Globus pallidus (tissue), 1 donor: ENCODE measurements at regions not wholly inside any gene's neighbourhood (a gene's known extent, or its start where the extent isn't known, plus 50 kb on each side); places are given as distances from the start of the nearest gene placed in this dataset.

ENCODE experiments used
- DNase-seq: peaks from one replicate; pipeline ENCODE4 v3.0.0-alpha.2; 2015; ENCODE audit warnings: low spot score

DNA sequence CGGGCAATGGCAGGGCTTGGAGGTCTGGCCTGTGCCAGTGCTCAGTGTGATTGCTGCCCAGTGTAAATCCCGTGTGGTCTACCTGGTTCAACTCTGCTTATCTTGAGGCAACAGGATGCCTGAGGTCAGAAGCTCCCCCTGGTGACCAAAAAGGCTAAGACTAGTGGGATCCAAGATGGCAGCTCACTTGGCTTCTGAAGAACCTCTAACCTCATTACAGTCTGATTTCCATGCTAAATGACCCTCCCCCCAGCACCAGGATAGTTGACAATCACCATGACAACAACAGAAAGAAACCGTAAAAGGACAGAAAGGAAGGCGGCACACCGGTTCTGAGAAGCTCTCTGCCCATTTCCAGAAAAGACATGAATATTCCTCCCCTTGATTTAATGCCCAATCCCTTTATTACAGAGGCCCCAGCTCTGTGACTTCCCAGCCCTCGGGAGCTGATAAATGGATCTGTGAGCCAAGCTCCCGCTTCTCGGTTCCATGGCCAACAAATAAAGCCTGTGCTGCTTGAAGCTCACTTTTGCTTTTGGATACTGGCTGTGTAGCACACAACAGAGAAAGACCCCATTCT, 398.4 kb downstream of the CTTN start:
- no peak for DNase-seq

DNA sequence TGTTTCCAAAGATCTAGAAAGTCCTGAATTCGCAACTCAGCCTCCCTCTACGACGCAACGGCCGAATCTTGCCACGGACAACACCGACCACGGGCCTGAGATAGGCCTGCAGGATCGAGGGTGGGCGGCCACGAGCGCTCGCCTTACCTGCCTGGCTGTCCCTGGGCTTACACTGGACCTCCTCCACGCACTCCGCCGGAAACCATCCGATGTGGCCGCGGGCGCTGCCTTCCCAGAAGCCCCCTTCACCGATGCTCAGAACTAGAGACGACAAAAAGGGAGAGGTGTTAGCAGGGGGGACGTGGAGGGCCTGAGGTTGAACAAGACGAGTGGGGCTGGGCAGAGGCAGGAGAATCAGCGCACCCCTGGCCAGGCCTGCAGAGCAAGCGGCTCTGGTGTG, 400.0 kb downstream of the CTTN start:
- DNase-seq, result no peak

DNA sequence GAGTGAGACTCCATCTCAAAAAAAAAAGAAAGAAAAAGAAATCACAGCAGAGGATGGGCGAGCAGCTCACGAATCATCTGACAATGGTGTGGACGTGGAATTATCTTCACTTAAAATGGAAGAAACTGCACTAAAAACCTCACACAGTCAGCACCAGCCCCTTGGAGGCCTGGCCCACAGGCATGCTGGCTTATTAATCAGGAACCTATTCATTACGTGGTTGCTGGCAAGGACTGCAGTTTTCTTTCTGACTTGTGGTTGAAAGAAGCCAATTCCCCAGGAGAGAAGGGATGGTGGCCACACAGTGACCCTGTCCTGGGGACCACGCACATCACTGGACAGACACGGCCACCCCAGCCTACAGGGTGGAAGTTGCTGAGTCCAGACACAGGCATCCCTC, 401.1 kb downstream of the CTTN start:
- DNase-seq, result no peak

DNA sequence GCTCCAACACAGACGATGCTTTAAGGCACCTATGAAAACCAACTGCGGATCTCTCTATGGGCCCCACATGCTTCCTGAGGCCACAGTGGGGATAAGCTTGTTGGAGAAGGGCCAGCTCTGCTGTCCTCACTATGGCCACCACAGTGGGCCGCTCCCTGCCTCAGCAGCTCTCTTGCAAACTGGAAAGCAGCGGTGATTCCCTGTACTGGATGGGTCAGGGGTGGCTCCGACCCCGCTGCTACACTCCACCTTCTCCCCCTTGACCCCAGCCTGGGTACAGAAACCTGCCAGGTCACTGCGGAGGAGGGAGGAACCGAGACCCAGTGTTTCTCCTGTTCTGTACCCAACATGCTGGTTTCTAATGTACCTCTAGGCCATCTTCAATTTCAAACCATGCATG, 403.9 kb downstream of the CTTN start:
- DNase-seq, result no peak

DNA sequence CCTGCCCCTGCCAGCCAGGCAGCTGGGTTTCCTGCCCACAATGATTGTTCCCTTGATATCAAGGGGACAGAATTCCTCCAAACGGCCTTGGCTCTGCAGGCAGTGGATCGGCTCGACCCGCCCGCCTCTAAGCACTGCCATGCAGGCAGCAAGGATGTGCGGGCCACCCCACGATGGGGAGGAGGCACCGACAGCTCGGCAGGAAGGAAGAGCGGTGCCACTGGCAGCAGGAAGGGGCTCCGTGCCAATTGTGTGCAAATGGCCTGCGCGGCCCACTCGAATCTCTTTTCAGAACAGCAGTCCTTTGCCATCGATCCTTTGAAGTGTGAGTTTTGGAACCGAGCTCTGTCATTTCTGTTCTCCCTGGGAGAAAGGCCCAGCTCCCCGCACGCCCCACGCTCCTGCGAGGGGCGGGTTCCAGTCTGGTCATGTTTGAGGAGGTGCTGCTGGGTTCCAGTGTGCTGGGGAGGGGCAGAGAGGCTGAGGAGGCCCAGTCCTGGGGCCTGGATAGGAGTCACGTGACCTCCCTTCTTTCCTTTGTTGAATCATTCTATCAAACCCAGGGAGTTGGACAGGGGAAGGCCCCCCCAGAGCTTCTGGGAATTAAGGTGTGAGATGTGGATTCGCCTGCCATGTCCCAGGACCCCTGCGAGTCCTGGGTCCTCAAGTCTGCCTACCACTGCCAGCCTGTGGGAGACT, 406.0 kb downstream of the CTTN start:
- DNase-seq, result no peak

DNA sequence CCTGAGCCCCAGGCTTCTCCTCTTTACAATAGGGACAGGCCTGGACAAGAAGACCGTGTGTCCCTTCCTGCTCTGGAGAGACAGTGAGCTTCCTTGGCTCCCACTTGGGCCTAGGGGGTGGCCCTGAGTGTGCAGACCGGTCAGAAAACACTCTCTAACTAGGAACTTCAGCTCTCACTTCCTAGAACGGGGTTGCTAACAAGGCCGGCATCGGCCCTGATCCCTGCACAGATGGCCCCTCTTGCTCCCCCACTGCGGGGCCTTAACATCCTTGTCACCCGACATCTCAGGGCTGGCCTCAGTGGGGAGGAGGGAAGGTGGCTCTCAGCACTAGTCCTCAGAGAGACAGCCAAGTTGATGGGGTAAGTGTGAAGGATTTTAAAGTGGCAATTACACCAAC, 406.9 kb downstream of the CTTN start:
- DNase-seq, result no peak

DNA sequence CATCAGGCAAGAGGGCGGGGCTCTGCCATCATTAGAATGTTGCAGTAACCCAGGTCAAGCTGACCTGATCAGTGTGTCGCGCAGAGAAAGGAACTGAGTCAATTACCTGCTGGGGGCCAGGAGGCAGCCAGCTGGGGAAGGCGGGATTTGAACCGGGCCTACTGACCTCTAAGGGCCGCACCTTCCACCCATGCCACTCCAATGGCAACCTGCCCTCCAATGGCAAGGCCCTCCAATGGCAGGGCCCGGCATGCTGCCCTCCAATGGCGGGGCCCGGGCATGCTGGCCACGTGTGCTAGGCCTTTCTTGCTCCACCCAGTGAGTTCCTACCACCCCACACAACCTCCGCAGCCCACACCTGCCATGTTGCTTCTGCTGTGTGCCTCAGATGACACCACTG, 407.6 kb downstream of the CTTN start:
- no peak for DNase-seq

DNA sequence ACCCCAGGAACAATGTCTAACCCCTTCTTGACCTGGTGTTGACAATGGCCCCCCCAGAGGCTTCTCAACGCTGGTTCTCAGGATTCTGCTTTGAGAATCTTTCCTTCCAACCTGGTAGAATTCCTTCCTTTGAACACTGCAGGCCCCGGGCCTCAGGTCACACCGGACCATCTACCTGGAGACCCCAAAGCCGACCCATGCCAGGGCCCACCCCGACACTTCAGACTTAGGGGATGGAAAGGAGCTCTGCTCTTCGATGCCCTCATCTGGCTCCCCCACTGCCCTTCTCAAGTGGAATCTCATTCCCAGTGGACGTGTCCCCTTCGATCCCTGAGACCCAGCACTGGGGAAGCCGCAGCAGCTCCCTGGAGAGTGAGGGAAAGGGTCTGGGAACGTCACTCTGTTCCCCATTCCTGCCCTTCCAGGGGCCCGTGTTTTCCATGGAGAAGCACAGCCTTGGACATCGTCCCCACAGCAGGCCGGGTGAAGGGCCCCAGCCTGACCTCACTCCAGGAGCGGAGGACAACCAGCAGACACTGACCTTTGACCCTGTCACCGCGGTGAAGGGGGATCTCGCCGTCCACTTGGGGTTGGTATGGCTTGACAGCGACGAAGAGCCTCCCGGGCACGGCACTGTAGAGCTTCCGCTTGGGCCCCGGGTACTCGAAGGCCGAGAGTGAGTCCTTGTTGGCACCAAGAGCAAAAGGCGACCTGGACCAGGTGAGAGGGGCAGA, 408.3 kb downstream of the CTTN start:
- DNase-seq, result no peak

DNA sequence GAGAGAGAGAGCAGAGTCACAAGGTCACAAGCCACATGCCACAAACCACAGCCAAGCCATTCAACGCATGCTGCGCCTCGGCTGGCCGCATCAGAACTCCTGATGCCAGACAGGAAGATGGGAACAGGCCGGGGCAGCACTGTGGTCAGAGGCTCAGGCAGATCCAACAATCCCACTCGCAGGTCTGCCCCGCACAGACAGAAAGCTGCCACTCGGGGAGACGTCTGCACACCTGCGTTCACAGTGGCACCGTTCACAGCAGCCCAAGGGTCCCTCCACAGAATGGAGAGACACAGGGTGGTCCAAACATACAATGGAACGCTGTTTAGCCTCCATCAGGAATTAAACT, 408.8 kb downstream of the CTTN start:
- no peak for DNase-seq

DNA sequence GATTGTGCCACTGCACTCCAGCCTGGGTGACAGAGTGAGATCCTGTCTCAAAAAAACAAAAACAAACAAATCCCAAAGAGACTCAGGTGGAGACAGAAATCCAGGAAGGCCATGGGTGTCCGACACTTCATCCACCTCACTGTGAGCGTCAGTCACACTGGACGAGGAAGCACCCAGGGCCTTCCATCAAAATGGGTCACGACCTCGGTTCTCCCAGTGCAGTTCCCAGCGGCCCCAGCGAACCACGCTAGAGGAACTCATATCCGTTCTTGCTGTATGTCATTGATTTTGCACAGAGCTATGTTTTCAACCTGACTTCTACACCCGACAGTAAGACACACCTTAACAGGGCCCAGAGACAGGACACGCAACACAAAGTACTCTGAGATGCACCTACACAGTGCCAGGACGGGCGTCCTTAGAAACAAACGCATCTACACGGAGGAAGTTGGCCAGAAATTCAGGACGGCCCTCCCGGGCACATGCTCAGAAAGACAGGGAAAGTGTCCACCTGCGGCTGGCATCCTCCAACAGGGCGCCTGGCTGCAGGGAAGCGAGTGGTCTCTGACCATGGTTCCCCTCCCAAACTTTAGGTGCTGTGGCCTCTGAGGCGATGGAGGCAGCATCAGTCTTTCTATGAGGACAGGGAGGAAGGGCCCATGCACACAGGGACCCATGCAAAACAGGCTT, 410.5 kb downstream of the CTTN start:
- no peak for DNase-seq

DNA sequence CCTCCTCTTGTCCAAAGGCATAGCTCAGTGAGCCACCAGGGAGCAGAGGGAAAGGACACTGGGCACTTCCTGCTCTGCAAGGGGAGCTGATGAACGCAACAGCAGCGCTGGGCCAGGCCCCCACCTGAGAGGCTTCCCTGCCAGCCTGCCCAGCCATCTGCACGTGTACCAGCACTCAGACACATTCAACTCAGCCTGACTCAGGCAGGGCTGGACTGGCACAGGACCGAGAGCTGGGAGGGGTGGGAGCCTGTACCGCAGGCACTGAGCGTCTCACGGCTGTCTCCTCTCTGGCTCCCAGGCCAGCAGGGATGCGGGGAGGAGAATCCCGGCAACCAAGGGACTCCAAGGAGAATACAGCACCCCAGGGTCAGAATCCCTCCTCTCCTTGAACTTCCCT, 411.8 kb downstream of the CTTN start:
- DNase-seq, result no peak

DNA sequence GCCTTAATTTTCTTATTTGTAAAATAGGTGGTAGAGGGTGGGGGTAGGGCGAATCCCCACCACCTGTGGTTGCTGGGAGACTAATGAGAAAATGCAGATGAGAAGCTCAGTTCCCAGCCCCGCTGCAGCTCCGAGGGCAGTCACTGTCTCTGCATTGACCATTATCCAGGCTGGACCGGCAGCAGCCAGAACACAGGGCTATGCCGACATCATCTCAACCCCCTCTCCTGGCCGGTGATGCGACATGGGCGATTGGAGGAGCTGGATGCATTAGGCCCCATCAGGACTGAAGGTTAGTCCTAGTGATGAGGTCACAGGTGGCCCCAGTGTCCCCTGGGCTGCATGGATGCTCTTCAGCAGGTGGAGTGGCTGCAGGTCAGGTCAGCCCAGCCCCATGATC, 412.4 kb downstream of the CTTN start:
- DNase-seq, result no peak

DNA sequence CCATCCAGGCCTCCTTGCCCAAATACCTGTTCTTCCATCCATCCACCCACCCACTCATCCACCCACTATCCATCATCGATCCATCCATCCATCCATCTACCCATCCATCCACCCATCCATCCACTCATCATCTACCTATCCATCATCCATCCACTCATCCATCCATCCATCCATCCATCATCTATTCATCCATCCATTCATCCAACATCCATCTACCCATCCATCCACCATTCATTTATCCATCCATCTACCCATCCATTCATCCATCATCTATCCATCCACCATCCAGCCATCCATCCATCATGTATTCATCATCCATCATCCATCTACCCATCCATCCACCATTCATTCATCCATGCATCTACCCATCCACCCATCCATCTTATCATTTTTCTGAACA, 413.2 kb downstream of the CTTN start:
- no peak for DNase-seq

DNA sequence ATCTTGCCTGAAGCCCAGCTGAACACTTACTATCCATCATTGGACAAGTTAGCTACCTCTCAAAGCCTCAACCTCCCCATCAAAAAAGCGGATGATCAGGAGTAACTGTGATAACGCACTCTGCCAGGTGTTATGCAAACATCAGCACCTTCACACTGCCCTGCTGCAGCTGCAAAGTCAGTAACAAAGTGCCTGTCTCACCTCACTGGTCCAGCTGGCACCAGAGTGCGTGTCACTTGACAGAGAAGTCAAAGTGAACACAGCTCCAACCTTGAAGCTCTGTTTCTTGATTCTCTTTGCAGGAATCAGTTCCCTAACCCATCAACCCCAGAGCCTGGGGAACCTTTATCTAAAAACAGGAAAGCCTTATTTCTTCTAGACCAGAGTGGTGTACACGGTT, 413.6 kb downstream of the CTTN start:
- no peak for DNase-seq

DNA sequence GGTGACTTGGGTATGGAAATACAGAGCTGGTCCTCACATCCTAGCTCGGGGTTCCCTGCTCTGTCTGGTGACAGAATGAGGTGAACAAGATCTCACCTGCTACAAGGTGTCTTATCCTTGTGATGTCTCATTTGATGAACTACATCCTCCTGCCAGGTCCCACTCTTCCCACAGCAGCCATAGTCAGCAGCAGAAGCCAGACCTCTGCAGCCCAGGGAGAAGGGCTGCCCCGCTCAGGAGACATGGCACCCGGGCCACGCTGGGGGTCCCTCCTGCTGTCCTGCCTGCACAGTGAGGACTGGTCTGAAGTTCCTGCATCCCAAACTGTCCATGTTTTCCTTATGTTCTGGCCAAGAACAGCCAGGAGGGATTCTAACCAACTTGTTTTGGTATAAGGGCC, 414.1 kb downstream of the CTTN start:
- DNase-seq, result no peak

DNA sequence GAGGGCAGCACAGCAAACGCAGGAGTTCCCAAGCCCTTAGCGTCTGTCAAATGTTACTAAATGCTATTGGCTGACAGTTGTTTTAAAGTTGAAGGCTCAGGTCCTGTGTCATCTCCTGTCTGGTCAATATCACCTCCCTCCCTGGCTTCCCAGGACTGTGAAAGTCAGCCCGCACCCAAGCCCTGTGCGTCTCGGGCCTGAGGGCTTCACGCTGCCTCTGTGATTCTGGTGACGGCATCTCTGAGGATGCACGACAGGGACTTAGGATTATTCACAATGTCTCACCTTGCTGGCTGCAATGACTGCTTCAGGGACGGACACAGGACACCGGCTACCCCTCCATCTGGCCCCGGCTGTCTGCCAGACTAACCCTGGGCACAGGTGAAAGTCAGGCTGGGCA, 415.3 kb downstream of the CTTN start:
- no peak for DNase-seq

DNA sequence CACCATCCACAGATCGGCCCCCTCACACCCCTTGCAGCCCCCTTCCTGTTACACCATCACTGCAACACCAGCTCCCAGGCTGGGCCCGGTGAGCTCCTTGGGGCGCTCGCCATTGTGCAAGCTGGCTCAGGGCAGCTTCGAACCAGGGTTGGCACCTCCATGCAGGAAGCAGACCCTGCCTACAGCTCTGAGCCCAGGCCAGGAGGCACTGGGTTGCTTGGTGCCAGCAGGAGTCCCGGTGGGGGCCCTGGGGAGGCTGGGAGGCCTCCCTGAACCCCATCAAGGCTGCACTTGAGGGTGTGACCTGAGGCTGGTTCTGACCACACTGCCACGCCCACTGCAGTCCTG, 417.1 kb downstream of the CTTN start:
- no peak for DNase-seq

DNA sequence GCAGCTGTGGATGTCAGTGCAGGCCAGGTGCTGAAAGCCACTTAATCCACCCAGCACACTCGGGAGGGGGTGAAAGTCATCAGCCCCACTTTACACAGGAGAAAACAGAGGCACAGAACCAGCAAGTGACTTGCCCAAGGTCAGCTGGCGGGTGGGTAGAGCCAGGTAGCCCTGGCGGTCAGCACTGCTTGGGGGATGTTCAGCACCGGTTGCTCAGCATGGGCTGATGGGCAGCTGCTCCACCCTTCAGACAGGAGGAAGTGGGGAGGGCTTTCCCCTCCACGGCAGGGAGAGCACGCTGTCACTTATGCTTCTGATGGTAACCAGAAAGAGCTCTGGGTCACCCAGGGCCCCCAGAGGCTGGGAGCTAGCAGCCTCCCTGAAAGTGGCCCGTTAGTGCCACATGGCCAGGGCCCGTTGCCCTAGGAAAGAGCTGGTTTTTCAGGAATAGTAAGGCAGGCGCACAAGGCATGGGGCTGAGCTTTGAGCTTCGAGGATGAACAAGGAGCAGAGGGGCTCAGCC, 417.9 kb downstream of the CTTN start:
- no peak for DNase-seq

DNA sequence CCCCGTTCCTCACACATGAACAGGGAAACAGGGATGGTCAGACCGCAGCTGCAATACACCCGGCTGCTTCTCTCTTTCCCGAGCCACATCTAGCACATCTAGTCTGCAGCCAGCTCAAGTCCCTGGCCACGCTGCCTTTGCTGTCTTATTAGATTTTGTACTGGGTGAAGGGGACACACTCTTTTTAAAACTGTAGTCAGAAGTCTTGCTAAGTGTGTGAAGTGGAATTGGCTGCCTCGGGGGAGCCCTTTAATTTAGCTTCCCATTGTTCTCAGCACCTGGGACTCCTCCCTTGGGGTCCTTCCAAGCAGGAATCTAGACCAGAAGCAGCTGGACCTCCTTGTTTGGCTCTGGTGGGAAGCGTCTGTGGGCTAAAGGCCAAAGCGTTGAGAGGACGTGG, 420.0 kb downstream of the CTTN start:
- no peak for DNase-seq

DNA sequence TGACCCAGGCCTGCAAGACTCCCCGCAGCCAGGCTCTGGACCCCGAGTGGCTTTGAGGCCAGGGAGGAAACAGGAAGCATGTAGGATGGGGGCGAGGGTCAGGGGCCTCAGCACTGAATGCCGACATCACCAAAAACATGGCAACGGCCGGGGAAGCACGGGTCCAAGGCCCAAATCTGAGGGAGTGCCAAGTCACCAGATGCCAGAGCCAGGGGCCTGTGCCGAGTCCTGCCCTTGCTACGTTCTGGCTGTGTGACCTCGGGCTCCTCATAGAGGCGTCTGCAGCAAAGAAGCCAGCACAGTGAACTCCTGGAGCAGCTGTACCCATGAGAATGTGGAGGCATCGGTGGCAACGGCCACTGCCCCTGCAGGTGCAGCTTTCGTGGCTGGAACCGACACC, 420.7 kb downstream of the CTTN start:
- no peak for DNase-seq

DNA sequence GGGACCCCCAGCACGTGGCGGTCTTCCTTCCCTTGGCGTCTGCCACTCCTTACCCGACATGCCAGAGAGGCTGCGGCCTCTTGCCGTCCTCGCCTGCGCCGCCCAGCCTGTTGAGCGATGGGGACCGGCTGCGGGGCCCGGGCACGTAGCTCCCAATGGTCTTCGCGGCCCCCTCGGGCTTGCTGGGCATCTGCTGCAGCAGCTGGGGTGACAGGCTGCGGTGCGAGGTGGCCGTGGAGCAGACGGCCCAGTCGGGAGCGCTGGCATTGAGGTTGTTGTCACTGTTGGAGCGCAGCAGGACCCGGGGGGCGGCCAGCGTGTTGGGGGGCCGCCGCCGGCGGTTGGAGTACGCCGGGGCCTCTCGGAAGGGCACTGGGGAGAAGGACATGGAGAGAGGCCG, 422.0 kb downstream of the CTTN start:
- DNase-seq, result no peak

DNA sequence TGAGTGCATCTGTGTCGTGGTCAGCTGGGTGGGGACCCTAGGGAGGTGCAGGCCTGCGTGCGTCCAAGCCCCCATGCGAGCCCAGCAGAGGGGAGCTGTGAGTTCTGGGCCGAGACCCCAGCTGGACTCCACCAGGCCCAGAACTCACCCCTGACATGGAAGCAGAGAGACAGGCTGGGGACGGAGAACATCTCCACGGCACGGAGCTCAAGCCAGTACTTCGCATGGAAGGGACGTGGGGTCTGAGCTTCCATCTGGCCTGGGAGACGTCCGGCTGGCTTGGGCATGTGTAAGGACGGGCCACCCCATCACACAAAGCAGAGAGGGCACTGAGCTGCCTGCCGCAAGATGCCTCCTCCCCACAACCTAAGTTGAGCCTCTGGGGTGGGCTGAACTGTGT, 422.4 kb downstream of the CTTN start:
- DNase-seq, result no peak

DNA sequence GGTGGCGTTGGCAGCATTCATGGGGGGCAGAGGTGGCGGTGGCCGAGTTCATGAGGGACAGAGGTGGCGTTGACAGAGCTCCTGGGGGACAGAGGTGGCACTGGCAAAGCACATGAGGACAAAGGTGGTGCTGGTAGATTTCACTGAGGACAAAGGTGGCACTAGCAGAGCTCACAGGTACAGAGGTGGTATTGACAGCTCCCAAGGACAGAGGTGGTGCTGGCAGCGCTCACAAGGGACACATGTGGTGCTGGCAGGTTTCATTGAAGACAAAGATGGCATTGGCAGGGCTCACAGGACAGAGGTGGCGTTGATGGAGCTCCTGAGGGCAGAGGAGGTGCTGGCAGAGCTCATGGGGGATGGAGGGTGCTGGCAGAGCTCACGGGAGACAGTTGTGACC, 425.4 kb downstream of the CTTN start:
- DNase-seq, result no peak
